Spleen (tissue), 7 donors: ENCODE measurements at regions not wholly inside any gene's neighbourhood (a gene's known extent, or its start where the extent isn't known, plus 50 kb on each side); places are given as distances from the start of the nearest gene placed in this dataset.

Experiments used
- CTCF ChIP-seq, 11 experiments: fragments of 200-600 bp in 7 of 11; fragments of 450-650 bp in 4 of 11; sonication (generic) in 4 of 11; IDR thresholded peaks in 8 of 11; conservative IDR thresholded peaks in 3 of 11; 1 replicate in 7 of 11; 2 replicates in 4 of 11; pipeline versions ENCODE4 v1.4.0 to v1.8.0; 2016 to 2021; ENCODE audit warnings: antibody characterized with exemption in 11 of 11, inconsistent platforms in 4 of 11, mild to moderate bottlenecking in 1 of 11
- POLR2A ChIP-seq, 3 donors: fragments of 450-650 bp; IDR thresholded peaks; one replicate each; pipeline ENCODE4 v1.5.1; 2017; ENCODE audit warnings: antibody characterized with exemption in 3 of 3, mild to moderate bottlenecking in 1 of 3
- POLR2AphosphoS5 ChIP-seq, 3 donors: sonication (generic); formaldehyde crosslinking; IDR thresholded peaks; one replicate each; pipeline ENCODE4 v1.5.1; 2017; ENCODE audit warnings: antibody characterized with exemption in 3 of 3
- donor health status: DM: no; HTN: no; CAD: no; lungs with moderate emphysema.
- donor health status: DM: no; HTN: no; CAD: no.
- donor health status: DM: no; HTN: no; CAD: no.

DNA sequence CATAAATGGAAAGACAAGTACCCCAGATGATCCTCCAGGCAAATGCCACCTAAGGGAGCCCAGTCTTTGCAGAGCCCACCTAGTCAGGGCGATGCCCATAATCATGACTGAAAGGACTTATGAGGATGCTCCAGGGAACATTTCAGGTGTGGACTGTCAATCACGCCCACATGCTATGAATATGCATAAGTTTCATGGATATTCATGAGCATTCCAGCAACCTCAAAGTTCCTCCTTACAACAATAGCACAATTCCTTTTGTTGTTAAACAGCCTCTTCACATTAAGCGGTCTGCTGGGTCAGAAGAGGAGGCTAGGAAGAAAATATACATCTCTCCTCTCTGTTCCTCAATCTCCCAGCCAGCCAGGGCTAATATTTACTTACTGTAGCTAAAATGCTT is 161.6 kb downstream of the C5orf15 start:
- TF ChIP-seq CTCF (IDR thresholded peaks at IDR 0.05 in 8 of 11, conservative IDR thresholded peaks at IDR 0.05 in 3 of 11) = no peak
- TF ChIP-seq POLR2A (IDR thresholded peaks at IDR 0.05) = no peak
- no peak for TF ChIP-seq POLR2AphosphoS5 (IDR thresholded peaks at IDR 0.05)
